22Rv1 (cell line): ENCODE measurements at regions not wholly inside any gene's neighbourhood (a gene's known extent, or its start where the extent isn't known, plus 50 kb on each side); places are given as distances from the start of the nearest gene placed in this dataset.

Experiments used
- CTCF ChIP-seq: fragments of 450-650 bp; IDR thresholded peaks from 2 replicates; pipeline ENCODE4 v1.5.1; 2017; ENCODE audit warnings: mild to moderate bottlenecking
- ZFX ChIP-seq: fragments of 450-650 bp; IDR thresholded peaks from 2 replicates; pipeline ENCODE4 v1.6.1; 2017; ENCODE audit warnings: antibody characterized with exemption, borderline replicate concordance

- TF ChIP-seq CTCF (no peak), ZFX (no peak)
Measured at GRCh38 chr11:96713301-96713700, 323.5 kb downstream of the JRKL start.
